NCI-H774 (cell line): ENCODE measurements at regions not wholly inside any gene's neighbourhood (a gene's known extent, or its start where the extent isn't known, plus 50 kb on each side); places are given as distances from the start of the nearest gene placed in this dataset.

Experiments used
- DNase-seq: peaks from one replicate; lab custom pipeline; 2025; lab: John Stamatoyannopoulos, UW

- DNase-seq = no peak
These were observed 265.1 kb downstream of the FGFR2 start for GRCh38 chr10:121332829-121333765.

GRCh38 chr10:121335386-121335925, 262.8 kb downstream of the FGFR2 start:
- DNase-seq = no peak

- peak; percentile 16 for DNase-seq
These were observed 260.8 kb downstream of the FGFR2 start for GRCh38 chr10:121337427-121337826.

- DNase-seq = no peak
These were observed 259.9 kb downstream of the FGFR2 start for GRCh38 chr10:121338206-121338980.

- DNase-seq = no peak
These were observed 259.1 kb downstream of the FGFR2 start for GRCh38 chr10:121339114-121339513.

- DNase-seq = no peak
These were observed 257.9 kb downstream of the FGFR2 start for GRCh38 chr10:121340271-121340831.

GRCh38 chr10:121351540-121351939, 246.7 kb downstream of the FGFR2 start:
- DNase-seq = no peak

- no peak for DNase-seq
These were observed 245.9 kb downstream of the FGFR2 start for GRCh38 chr10:121352231-121352855.

GRCh38 chr10:121355161-121355560, 243.1 kb downstream of the FGFR2 start:
- no peak for DNase-seq

- DNase-seq = no peak
These were observed 242.1 kb downstream of the FGFR2 start for GRCh38 chr10:121356183-121356582.

- DNase-seq = no peak
These were observed 240.8 kb downstream of the FGFR2 start for GRCh38 chr10:121357401-121357800.

GRCh38 chr10:121362026-121362425, 236.2 kb downstream of the FGFR2 start:
- DNase-seq = no peak

- no peak for DNase-seq
These were observed 232.7 kb downstream of the FGFR2 start for GRCh38 chr10:121365566-121365965.

- no peak for DNase-seq
These were observed 229.8 kb downstream of the FGFR2 start for GRCh38 chr10:121368347-121369025.

- no peak for DNase-seq
These were observed 228.6 kb downstream of the FGFR2 start for GRCh38 chr10:121369616-121370015.

GRCh38 chr10:121371836-121372235, 226.4 kb downstream of the FGFR2 start:
- DNase-seq = no peak

GRCh38 chr10:121373411-121373810, 224.8 kb downstream of the FGFR2 start:
- DNase-seq = no peak

GRCh38 chr10:121374121-121374520, 224.1 kb downstream of the FGFR2 start:
- DNase-seq = no peak

- no peak for DNase-seq
These were observed 223.1 kb downstream of the FGFR2 start for GRCh38 chr10:121375172-121375571.

- DNase-seq = no peak
These were observed 219.9 kb downstream of the FGFR2 start for GRCh38 chr10:121378251-121378801.

GRCh38 chr10:121379013-121379412, 219.2 kb downstream of the FGFR2 start:
- no peak for DNase-seq
